Activated naive CD8-positive, alpha-beta T cell treated with anti-CD3 and anti-CD28 coated beads, Interleukin-2, amount 50 U/mL, for 24 hours (primary cell): ENCODE measurements at regions not wholly inside any gene's neighbourhood (a gene's known extent, or its start where the extent isn't known, plus 50 kb on each side); places are given as distances from the start of the nearest gene placed in this dataset.
"Not testable (repeated sequence)": the region's sequence is repeated elsewhere in the genome, so short reads cannot be mapped to it uniquely, and the experiment has no call there.

ENCODE experiments used
- ATAC-seq: fragments of 150-1000 bp; cut with Tn5 transposase; one replicate; pipeline ENCODE4 v1.10.0; 2021
- DNase-seq: peaks from one replicate; pipeline ENCODE4 v3.0.0; 2021
- H3K27ac Mint-ChIP-seq: one replicate; pipeline ENCODE4 v1.8.0; 2021; ENCODE audit warnings: mild to moderate bottlenecking, mixed read lengths
- H3K27me3 Mint-ChIP-seq: one replicate; pipeline ENCODE4 v1.8.0; 2021; ENCODE audit warnings: mixed read lengths
- H3K36me3 Mint-ChIP-seq: one replicate; pipeline ENCODE4 v1.8.0; 2021; ENCODE audit warnings: low read depth, mixed read lengths
- H3K4me1 Mint-ChIP-seq: one replicate; pipeline ENCODE4 v1.8.0; 2021; ENCODE audit warnings: mixed read lengths
- H3K4me3 Mint-ChIP-seq: one replicate; pipeline ENCODE4 v1.8.0; 2021; ENCODE audit warnings: mild to moderate bottlenecking, moderate library complexity, mixed read lengths
- H3K9me3 Mint-ChIP-seq: one replicate; pipeline ENCODE4 v1.8.0; 2021; ENCODE audit warnings: mixed read lengths

DNA sequence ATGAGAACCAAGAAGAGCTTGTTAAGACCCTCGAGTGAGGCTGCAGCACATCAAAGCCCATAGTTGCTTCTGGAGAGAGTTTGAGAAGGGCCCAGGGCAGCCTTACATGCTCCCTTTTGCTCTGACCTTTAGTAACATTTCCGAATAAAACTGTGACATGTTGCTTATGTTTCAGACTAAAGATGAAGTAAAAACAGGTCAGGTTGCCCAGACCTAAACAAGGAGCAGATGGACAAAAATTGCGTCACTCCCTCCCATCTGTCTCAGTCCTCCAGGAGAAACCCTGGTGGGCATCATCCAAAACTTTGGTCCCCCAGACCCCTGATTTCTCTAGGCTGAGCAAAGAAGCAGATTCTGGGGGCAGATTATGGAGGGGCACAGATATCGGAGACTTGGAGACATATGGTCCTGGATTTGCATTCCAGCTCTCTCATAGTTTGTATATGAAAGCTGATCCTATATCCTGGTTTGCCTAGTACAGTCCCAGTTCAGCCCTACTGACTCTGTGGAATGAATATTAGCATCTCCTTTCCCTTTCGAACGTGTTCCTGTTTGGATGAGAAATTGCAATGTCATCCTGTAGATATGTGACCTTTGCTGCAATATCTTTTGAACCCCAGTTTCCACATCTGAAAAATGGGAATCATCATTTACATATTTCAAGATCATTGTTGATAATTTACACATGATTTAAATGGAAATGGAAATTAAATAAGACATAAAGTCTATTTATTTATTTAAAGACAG is 304.9 kb upstream of the USP24 start:
- Mint-ChIP-seq H3K4me3 (no peak overlapping the region), H3K4me1 (no peaks in the 10 kb centered on the region), H3K27ac (no peak overlapping the region), H3K9me3 (no peaks in the 10 kb centered on the region), H3K27me3 (peaks cover 15% of the 10 kb centered on the region), H3K36me3 (no peaks in the 10 kb centered on the region)
- DNase-seq (no peak), ATAC-seq (no peak)

DNA sequence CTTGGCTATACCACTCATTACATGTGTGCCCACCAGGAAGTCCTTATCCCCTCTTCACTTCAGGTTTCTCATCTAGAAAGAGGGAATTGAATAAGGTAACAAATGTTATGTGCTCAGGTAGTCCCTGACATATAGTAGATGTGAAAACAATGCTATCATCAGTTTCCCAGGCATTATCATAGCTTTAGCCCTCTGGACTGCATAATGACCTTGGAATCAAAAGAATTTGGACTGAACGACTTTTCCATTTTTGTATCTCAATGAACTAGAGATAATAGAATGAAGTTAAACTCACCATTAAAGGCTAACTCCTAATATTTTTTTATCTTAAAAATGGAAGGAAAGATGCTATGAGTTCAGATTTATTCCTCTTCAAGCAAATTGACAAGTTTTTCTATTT is 304.1 kb upstream of the USP24 start:
- no peak for ATAC-seq
- Mint-ChIP-seq H3K27me3 (peaks cover 15% of the 10 kb centered on the region), H3K36me3 (no peaks in the 10 kb centered on the region)

DNA sequence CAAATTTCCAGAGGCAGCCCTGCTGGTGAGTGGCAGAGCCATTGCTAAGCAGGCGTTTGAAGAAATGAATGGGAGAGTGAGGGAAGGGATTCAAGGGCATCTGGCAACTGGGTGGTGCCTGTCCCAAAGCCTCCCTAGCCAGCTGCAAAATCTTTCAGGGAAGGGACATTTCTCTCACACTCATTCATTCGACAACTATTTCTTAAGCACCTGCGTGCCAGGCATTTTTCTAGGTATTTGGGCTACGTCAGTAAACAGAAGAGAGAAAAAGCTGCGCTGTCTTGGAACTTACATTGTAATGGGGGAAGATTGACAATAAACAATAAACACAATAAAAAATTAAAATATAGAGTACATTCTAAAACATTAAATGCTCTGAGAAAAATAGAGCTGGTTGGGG is 301.9 kb upstream of the USP24 start:
- H3K27ac Mint-ChIP-seq: no peak overlapping the region
- no peaks in the 10 kb centered on the region for H3K36me3 Mint-ChIP-seq
- no peaks in the 10 kb centered on the region for H3K9me3 Mint-ChIP-seq
- no peak overlapping the region for H3K4me3 Mint-ChIP-seq
- peaks cover 17% of the 10 kb centered on the region for H3K27me3 Mint-ChIP-seq
- no peak for ATAC-seq
- no peaks in the 10 kb centered on the region for H3K4me1 Mint-ChIP-seq
- no peak for DNase-seq

More for the DNA sequence above, 304.1 kb upstream of the USP24 start:
- no peaks in the 10 kb centered on the region for H3K4me1 Mint-ChIP-seq
- H3K4me3 Mint-ChIP-seq: no peak overlapping the region
- H3K9me3 Mint-ChIP-seq: no peaks in the 10 kb centered on the region
- H3K27ac Mint-ChIP-seq: no peak overlapping the region
- DNase-seq: no peak

DNA sequence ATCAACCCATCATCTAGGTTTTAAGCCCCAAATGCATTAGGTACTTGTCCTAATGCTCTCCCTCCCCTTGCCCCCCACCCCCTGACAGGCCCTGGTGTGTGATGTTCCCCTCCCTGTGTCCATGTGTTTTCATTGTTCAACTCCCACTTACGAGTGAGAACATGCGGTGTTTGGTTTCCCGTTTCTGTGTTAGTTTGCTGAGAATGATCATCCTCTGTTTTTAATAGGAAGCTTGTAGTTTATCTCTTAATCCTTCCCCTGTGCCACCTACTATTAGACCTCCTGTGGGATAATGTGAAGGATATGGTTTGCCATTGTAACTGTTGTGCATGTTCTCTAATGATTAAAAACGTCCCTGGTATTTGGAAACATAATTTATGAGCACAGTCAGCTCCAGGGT is 299.4 kb upstream of the USP24 start:
- not testable (repeated sequence) for ATAC-seq, H3K9me3 Mint-ChIP-seq, H3K4me1 Mint-ChIP-seq, H3K4me3 Mint-ChIP-seq, H3K36me3 Mint-ChIP-seq, H3K27ac Mint-ChIP-seq, DNase-seq
- peaks cover 17% of the 10 kb centered on the region for H3K27me3 Mint-ChIP-seq

- Mint-ChIP-seq H3K36me3 (no peaks in the 10 kb centered on the region), H3K4me1 (no peaks in the 10 kb centered on the region), H3K27me3 (peaks cover 10% of the 10 kb centered on the region), H3K27ac (no peak overlapping the region), H3K9me3 (no peaks in the 10 kb centered on the region), H3K4me3 (no peak overlapping the region)
- no peak for ATAC-seq
- DNase-seq: no peak
These were observed 297.3 kb upstream of the USP24 start for GRCh38 chr1:55512466-55512865.

GRCh38 chr1:55507578-55507931 is 292.4 kb upstream of the USP24 start:
- no peak for ATAC-seq

DNA sequence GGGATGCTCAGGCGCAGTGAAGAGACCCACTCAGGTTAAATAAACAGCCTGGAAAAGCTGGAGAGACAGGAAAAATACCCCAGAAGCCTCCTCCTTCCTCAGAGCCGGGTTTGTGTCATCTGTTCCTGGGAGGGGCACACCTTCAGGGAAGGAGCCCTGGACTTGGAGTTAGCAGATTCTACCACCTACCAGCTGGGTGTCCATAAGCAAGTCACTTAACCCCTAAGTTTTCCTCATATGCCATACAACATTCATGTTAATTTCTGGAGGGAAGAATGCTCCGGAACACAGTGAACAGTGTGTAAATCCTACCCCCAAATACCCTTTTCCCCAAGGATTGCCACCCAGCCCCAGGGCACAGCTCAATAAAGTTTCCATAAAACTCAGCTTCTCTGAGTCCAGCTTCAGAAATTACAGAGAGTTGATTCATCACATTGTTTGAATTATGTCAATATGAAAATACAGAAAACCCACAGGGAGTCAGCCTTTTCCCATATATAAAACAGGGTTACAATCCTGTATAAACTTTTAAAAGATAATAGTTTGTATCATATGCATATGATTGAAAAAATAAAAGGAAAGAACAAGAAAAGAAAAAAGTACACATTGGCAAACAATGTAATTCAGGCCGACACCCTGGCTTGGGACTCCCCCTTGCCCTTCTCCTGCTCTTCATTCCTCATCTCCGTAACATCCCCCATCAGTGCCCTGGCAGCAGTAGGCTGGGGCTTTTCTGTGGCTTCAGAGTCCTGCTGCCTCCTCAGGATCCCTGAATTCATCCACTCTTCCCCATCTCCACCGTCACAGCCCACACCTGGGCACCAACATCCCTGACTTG is 291.8 kb upstream of the USP24 start:
- H3K4me1 Mint-ChIP-seq: no peaks in the 10 kb centered on the region
- H3K27me3 Mint-ChIP-seq: peaks cover 19% of the 10 kb centered on the region
- H3K9me3 Mint-ChIP-seq: no peaks in the 10 kb centered on the region
- no peaks in the 10 kb centered on the region for H3K36me3 Mint-ChIP-seq
- ATAC-seq (no peak), DNase-seq (no peak)
- H3K4me3 Mint-ChIP-seq: no peak overlapping the region
- H3K27ac Mint-ChIP-seq: no peak overlapping the region

More at GRCh38 chr1:55507578-55507931, 292.4 kb upstream of the USP24 start:
- H3K36me3 Mint-ChIP-seq: no peaks in the 10 kb centered on the region
- H3K27me3 Mint-ChIP-seq: peaks cover 19% of the 10 kb centered on the region
- no peaks in the 10 kb centered on the region for H3K4me1 Mint-ChIP-seq
- H3K9me3 Mint-ChIP-seq: no peaks in the 10 kb centered on the region
- DNase-seq: no peak
- H3K27ac Mint-ChIP-seq: no peak overlapping the region
- no peak overlapping the region for H3K4me3 Mint-ChIP-seq

DNA sequence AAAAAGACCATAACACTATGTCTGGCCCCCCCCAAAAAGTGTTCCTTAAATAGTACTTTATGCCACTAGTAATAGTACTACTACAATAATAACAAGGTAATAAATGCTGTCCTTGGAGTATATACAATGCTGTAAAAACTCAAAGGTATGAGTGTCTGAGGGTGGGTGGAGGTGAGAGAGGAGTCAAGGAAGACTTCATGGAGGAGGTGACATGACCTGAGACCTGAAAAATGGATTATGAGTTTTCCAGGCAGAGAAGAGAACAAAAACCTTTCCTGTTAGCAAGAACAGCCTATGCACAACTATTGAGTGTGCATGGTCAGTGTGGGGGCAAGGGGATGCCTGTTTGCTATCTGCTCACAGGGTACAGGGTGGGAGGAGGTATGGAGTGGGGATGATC is 290.2 kb upstream of the USP24 start:
- ATAC-seq (no peak), DNase-seq (no peak)
- Mint-ChIP-seq H3K4me1 (no peaks in the 10 kb centered on the region), H3K36me3 (no peaks in the 10 kb centered on the region), H3K4me3 (no peak overlapping the region), H3K27me3 (peaks cover 19% of the 10 kb centered on the region), H3K9me3 (no peaks in the 10 kb centered on the region), H3K27ac (no peak overlapping the region)

- H3K36me3 Mint-ChIP-seq: no peaks in the 10 kb centered on the region
- H3K9me3 Mint-ChIP-seq: no peaks in the 10 kb centered on the region
- H3K4me3 Mint-ChIP-seq: no peak overlapping the region
- DNase-seq (no peak), ATAC-seq (no peak)
- no peak overlapping the region for H3K27ac Mint-ChIP-seq
- peaks cover 19% of the 10 kb centered on the region for H3K27me3 Mint-ChIP-seq
- H3K4me1 Mint-ChIP-seq: no peaks in the 10 kb centered on the region
These were observed 289.2 kb upstream of the USP24 start for GRCh38 chr1:55504306-55504731.

GRCh38 chr1:55503663-55504305 is 288.6 kb upstream of the USP24 start:
- H3K36me3 Mint-ChIP-seq: no peaks in the 10 kb centered on the region
- no peak overlapping the region for H3K27ac Mint-ChIP-seq
- no peaks in the 10 kb centered on the region for H3K9me3 Mint-ChIP-seq
- H3K4me3 Mint-ChIP-seq: no peak overlapping the region
- H3K27me3 Mint-ChIP-seq: peaks cover 19% of the 10 kb centered on the region
- H3K4me1 Mint-ChIP-seq: no peaks in the 10 kb centered on the region
- ATAC-seq (no peak), DNase-seq (no peak)

DNA sequence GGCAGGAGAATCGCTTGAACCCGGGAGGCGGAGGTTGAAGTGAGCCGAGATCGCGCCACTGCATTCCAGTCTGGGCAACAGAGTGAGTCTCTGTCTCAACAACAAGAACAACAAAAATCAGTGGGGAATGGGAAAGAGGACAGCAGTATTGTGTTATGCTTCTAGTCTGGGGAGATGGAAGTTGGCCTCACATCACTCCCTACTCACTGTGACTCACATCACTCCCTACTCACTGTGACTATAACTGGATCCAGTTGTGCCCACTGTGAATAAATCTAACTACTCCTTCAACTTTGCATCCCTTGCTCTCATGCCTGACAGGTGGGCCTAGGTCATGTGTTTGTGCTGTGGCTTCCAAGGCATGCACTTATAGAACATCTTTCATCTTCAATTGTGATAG is 285.4 kb upstream of the USP24 start:
- Mint-ChIP-seq H3K4me3 (no peak overlapping the region), H3K27me3 (peaks cover 14% of the 10 kb centered on the region), H3K9me3 (no peaks in the 10 kb centered on the region), H3K36me3 (no peaks in the 10 kb centered on the region), H3K4me1 (no peaks in the 10 kb centered on the region), H3K27ac (no peak overlapping the region)
- ATAC-seq: no peak
- DNase-seq: no peak

DNA sequence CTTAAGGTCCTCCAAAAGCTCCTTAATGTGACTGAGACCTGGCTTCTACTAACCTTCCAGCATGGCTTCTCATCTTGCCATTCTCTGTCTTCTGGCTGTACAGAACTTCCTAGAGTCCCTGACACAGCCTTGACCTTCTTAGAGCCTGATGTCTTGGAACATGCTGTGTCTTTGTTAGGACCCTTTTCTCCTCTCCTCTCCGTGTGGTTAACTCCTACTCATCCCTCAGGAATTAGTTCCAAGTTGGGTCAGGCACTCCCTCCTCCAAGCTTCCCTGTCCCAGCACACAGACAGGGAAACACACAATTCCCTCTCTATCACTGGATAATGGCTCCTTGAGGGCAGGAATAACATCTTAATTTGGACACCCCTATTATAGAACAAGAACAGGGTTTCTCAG is 275.4 kb upstream of the USP24 start:
- Mint-ChIP-seq H3K4me1 (no peaks in the 10 kb centered on the region), H3K27ac (no peak overlapping the region), H3K36me3 (no peaks in the 10 kb centered on the region), H3K9me3 (peaks cover 6% of the 10 kb centered on the region), H3K27me3 (peaks cover 3% of the 10 kb centered on the region), H3K4me3 (no peak overlapping the region)
- ATAC-seq (no peak), DNase-seq (no peak)

GRCh38 chr1:55484173-55484572 is 269.0 kb upstream of the USP24 start:
- no peak for ATAC-seq
- Mint-ChIP-seq H3K4me1 (no peaks in the 10 kb centered on the region), H3K27ac (no peak overlapping the region), H3K27me3 (peaks cover 10% of the 10 kb centered on the region), H3K36me3 (no peaks in the 10 kb centered on the region), H3K4me3 (no peak overlapping the region), H3K9me3 (no peaks in the 10 kb centered on the region)
- DNase-seq: no peak

GRCh38 chr1:55483523-55483922 is 268.4 kb upstream of the USP24 start:
- H3K4me3 Mint-ChIP-seq: no peak overlapping the region
- H3K9me3 Mint-ChIP-seq: no peaks in the 10 kb centered on the region
- no peaks in the 10 kb centered on the region for H3K36me3 Mint-ChIP-seq
- DNase-seq (no peak), ATAC-seq (no peak)
- peaks cover 10% of the 10 kb centered on the region for H3K27me3 Mint-ChIP-seq
- no peak overlapping the region for H3K27ac Mint-ChIP-seq
- no peaks in the 10 kb centered on the region for H3K4me1 Mint-ChIP-seq

GRCh38 chr1:55481634-55482033 is 266.5 kb upstream of the USP24 start:
- Mint-ChIP-seq H3K27ac (no peak overlapping the region), H3K27me3 (peaks cover 10% of the 10 kb centered on the region), H3K4me1 (no peaks in the 10 kb centered on the region), H3K4me3 (no peak overlapping the region), H3K36me3 (no peaks in the 10 kb centered on the region), H3K9me3 (no peaks in the 10 kb centered on the region)
- DNase-seq: no peak
- no peak for ATAC-seq
